Uterus (tissue), 2 donors: ENCODE measurements at regions not wholly inside any gene's neighbourhood (a gene's known extent, or its start where the extent isn't known, plus 50 kb on each side); places are given as distances from the start of the nearest gene placed in this dataset.

ENCODE experiments used
- CTCF ChIP-seq, 4 experiments: fragments of 200-600 bp in 2 of 4; fragments of 450-650 bp in 2 of 4; sonication (generic) in 2 of 4; IDR thresholded peaks; one replicate each; pipeline ENCODE4 v1.5.1; 2016 to 2019; ENCODE audit warnings: antibody characterized with exemption in 4 of 4, mild to moderate bottlenecking in 2 of 4, moderate library complexity in 1 of 4
- POLR2A ChIP-seq, 2 donors: fragments of 450-650 bp; IDR thresholded peaks; one replicate each; pipeline ENCODE4 v1.6.1; 2016; ENCODE audit warnings: antibody characterized with exemption in 2 of 2, mild to moderate bottlenecking in 1 of 2, moderate library complexity in 1 of 2

- TF ChIP-seq CTCF (IDR thresholded peaks at IDR 0.05) (no peak), POLR2A (IDR thresholded peaks at IDR 0.05) (no peak)
These were observed 233.4 kb upstream of the TBL1XR1 start for GRCh38 chr3:177430653-177431052.
